Hypothalamus (tissue), 51 donors: ENCODE measurements at regions not wholly inside any gene's neighbourhood (a gene's known extent, or its start where the extent isn't known, plus 50 kb on each side); places are given as distances from the start of the nearest gene placed in this dataset.

Experiments
- DNase-seq, 51 donors: peaks; one replicate each; lab custom pipeline; 2025; lab: John Stamatoyannopoulos, UW

- no peak for DNase-seq
Measured at GRCh38 chr5:117877731-117878130, 1110.6 kb downstream of the DTWD2 start.

- no peak for DNase-seq
Measured at GRCh38 chr5:117872798-117873368, 1115.5 kb downstream of the DTWD2 start.

- DNase-seq = no peak
Measured at GRCh38 chr5:117869596-117869995, 1118.8 kb downstream of the DTWD2 start.

DNA sequence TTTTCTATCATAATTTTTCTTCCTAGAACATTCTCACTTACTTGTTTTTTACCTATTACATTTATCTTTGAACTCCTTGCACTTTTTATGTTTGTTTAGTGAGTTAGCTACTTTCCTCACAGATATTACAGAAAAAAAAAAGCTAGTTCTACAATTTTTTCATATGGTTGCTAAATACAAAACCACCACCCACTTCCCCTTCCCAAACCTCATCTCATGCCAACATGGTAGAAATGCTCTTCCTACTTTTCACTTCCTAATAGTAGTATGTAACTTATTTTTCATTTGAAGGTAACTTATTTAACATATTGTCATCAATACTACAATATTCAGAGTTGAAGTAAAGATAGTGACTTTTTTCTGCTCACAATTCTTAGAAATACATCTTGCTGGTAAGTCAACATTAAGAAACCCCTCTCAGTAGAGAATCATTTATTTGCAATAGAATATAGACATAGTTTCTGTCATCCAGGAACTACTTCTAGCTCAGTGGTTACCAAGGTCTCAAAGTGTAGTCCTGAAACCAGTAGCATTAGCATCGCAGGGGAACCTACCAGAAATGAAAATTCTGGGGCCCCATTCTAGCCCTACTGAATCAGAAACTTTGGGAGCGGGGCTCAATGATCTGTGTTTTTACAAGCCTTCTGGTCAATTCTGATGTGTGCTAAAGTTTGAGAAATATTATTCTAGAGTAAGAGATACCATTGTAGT, 1124.6 kb downstream of the DTWD2 start:
- no peak for DNase-seq

DNA sequence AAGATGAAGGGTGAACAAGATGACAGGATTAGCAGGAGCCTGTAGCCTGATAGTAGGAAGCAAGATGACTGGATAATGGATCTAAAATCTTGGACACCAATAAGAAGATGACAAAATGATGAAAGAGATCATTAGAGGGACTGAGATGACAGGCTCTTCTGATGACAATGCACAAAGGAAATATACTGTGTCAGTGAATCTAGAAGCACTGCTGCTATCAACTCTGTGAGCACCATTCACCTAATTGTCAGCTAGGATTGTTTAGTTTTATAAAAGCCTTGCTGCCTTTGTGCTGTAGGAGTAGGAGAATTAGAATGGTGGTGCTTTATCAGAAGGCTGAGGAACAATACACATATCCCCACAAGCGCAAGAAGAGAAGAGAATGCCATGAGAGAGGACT, 1127.8 kb downstream of the DTWD2 start:
- DNase-seq = no peak

DNA sequence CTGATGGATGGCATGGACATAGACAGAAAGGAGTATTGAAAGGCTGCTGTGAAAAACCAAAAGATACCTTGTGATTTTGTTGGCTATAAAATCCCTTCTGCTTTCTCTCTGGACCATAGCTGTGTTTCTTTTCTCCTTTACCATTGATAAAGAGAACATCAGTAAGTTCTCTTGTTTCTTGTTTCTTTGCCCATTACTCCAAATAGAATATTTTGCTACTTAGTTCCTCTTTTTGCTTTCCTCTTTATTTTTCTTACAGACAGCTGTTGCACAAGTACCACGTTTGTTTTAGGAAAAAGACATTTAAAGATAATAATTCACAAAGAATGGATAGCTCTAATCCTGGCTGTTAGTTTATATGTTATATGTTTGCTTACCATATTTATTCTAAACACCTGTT, 1129.2 kb downstream of the DTWD2 start:
- no peak for DNase-seq

DNA sequence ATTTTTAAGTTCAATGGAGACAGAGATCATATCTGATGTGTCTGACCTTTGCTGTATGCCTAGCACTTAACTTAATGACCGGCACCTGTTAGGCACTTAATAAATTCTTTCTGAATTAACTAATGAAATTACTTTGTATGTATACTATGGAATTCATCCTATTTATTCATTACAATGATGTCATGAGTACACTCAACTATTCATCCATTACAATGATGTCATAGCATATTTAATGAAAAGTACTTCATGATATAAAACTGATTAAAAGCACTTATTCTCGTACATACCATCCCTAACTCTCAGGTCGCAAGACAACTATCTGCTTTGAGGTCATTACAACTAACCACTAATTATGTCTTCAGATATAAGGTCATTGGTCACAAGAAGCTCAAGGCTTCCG, 1131.6 kb downstream of the DTWD2 start:
- no peak for DNase-seq

GRCh38 chr5:117837786-117838185, 1150.6 kb downstream of the DTWD2 start:
- DNase-seq = no peak

GRCh38 chr5:117833691-117834090, 1154.7 kb downstream of the DTWD2 start:
- no peak for DNase-seq

GRCh38 chr5:117829646-117830045, 1158.7 kb downstream of the DTWD2 start:
- DNase-seq = no peak

DNA sequence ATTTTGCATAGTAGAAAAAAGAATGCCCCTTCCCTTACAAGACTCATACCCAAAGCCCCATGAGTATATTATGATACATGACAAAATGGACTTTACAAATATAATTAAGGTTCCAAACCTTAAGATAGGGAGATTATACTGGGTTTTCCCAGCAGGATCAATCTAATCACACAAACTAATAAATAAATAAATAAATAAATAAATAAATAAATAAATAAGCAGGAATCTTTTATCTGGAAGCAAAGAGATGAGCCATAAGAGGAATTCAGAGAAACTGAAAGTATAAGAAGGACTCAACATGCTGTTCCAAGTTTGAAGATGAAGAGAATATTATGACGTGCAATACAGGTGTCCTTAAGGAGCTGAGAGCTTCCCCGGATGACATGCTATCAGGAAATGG, 1174.5 kb downstream of the DTWD2 start:
- DNase-seq = no peak

DNA sequence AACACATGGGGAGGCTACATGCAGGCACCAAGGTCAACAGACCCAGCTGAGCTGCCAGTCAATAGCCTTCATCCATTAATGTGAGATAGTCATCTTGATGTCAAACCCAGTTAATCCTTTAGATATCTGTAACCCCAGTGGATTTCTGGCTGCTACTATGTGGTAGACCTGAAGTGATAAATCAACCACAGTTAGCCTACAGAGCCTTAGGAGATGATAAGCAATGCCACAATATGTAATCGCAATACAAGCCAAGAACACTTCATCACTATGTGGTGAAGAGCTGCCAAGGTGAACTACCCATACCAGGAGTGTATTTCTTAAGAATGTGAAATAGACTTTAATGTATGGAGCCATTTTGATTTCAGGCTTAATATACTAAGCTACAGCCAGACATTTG, 1175.5 kb downstream of the DTWD2 start:
- no peak for DNase-seq

DNA sequence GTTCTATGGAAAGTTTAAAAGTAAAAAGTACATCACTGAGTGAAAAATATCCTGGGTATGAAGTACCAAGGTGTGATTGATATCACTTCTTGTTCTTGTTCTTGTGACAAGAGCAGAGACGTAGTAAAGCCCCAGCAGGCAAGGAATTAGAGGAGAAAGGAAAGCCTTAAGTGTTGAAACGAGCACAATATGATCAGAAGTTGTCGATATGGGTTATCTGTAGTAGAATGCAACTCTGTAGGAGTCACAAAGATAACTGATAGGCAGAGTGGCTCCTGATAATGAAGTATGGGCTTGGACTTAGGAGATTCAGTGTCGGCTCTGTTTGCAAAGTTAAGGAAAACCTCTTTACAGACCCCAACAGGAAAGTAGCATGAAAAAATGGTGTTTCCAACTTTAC, 1179.1 kb downstream of the DTWD2 start:
- no peak for DNase-seq

- DNase-seq = no peak
Measured at GRCh38 chr5:117805058-117805457, 1183.3 kb downstream of the DTWD2 start.

GRCh38 chr5:117803533-117803932, 1184.8 kb downstream of the DTWD2 start:
- no peak for DNase-seq

DNA sequence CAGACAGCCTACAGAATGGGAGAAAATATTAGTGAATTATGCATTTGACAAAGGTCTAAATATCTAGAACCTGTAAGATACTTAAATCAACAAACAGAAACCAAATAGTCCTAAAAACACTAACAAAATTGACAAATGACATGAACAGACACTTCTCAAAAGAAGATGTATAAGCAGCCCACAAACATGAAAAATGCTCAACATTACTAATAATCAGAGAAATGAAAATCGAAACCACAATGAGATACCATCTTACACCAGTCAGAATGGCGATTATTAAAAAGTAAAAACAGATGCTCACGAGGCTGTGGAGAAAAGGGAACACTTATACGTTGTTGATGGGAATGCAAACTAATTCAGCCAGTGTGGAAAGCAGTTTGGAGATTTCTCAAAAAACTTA, 1186.8 kb downstream of the DTWD2 start:
- DNase-seq = no peak

- peak in 1 of 51 donors; percentile 22 for DNase-seq
Measured at GRCh38 chr5:117800261-117800660, 1188.1 kb downstream of the DTWD2 start.

DNA sequence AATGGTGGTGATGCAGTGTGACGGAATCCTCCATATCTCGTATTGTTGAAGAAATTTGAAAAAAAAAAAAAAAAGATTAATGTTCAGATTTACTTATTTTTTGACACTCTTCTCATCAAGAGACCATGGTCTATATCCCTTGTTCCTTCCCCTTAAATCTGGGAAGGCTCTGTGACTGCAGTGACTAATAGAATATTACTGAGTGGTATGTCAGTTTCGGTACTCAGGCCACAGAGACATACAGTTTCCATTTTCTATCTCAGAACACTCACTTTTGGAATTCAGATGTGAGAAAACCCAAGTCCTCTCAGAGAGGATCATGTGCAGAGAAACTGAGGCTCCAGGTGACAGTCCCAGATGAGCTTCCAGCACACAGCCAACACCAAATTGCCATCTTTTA, 1193.5 kb downstream of the DTWD2 start:
- DNase-seq = no peak

DNA sequence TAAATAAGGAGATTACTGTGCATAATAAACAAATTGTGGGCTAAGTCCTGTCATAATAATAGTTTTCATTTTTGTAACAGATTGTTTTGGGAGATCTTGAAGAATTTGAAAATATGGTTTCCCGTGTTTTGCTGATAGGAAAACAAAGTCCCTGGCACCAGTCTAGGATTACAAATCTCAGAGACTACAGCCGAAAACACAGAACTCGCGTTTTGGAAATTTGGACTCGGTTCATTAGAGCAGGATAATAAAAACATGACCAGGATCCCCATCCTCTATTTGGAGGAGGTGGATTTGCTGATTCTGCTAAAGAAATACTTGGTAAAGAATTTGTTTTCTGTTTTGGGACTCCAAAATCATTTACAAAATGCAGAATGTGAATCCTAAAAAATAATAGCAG, 1194.4 kb downstream of the DTWD2 start:
- no peak for DNase-seq

- DNase-seq = no peak
Measured at GRCh38 chr5:117792476-117792875, 1195.9 kb downstream of the DTWD2 start.

DNA sequence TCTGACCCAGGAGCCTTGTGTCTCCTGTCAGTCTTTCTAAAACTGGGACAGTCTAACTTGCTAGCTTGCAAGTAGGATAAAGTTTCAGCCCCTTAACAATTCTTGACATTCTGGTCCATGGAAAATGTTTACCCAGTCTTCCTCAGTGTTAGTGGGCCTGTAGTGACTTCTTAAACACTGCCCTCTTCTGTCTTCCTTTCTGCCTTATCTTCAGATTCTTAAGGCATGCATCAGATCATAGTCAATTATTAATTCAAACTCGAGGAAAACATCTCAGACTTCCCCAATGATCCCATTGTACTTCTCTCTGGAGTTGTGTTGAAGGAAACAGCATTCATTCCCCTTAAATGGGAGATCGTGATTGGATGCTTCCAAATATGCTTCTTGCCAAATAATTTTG, 1199.8 kb downstream of the DTWD2 start:
- no peak for DNase-seq

DNA sequence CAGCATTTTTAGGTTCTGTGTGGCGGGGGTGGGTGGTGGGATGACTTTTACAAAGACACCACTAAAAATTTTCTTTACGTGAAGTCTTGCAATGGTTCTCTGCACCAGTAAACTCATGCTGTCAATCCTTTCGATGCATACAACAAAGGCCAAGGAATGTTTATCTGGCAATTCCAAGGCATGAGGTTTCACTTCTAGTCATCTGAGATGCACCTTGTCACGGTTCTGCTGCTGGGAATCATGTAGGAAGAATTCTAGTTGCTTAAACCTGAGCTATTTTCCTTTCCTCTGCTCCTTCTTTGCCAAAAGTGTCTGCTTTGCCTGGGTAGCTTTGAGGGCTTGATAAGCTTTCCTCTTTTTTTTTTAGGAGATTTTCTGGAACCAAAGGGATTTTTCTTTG, 1204.5 kb upstream of the SEMA6A start:
- no peak for DNase-seq

DNA sequence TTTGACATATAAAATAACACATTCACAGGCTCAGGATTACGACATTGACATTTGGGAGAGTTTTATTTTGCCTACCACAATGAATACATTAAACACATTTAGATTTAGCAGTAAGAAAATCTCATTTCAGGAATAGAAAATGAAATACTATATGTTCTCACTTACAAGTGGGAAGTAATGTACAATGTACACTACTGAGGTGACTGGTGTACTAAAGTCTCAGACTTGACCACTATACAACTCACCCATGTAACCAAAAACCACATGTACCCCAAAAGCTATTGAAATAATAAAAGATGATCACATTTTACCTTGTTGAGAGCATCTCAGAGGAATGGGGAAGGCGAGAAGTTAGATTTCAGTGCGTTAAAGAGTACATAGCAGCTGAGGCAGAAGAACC, 1202.4 kb upstream of the SEMA6A start:
- no peak for DNase-seq
